ENCODE measurements at regions not wholly inside any gene's neighbourhood (a gene's known extent, or its start where the extent isn't known, plus 50 kb on each side); places are given as distances from the start of the nearest gene placed in this dataset.

- no peak overlapping the region for H3K14ac ChIP-seq (ENCODE audit: insufficient read length)
- H3K18ac ChIP-seq (ENCODE audit: extremely low read depth, low read length), result no peak overlapping the region
- H3K79me1 ChIP-seq (ENCODE audit: low read depth, low read length), result no peaks in the 10 kb centered on the region
- no peak for TF ChIP-seq POLR2A (IDR thresholded peaks at IDR 0.05; ENCODE audit: control extremely low read depth in 1 of 2, low read depth in 2 of 2, low read length in 2 of 2)
- no peak overlapping the region for H2AK5ac ChIP-seq (ENCODE audit: low read depth, low read length)
- no peak overlapping the region for H2BK15ac ChIP-seq (ENCODE audit: low read length)
- no peak overlapping the region for H3K4me2 ChIP-seq (ENCODE audit: insufficient read depth in 1 of 2, low read depth in 2 of 2, low read length in 2 of 2)
- H2AFZ ChIP-seq (ENCODE audit: low read length), result no peak overlapping the region
- peaks cover 2 to 5% (median 3%) of the 10 kb centered on the region in 4 experiments; a peak in 4 of 7 replicates for H3K4me1 ChIP-seq (replicated peaks in 1 of 4; ENCODE audit: control insufficient read depth in 3 of 4, insufficient read depth in 4 of 4, low read length in 3 of 4)
- H2BK120ac ChIP-seq (replicated peaks; ENCODE audit: low read depth, low read length), result no peak overlapping the region
- H3K23ac ChIP-seq (ENCODE audit: insufficient read length), result no peak overlapping the region
- H3K4me3 ChIP-seq (ENCODE audit: extremely low read depth in 1 of 4, insufficient read depth in 2 of 4, low read depth in 3 of 4, low read length in 4 of 4), result no peak overlapping the region
- ChIA-PET POLR2A (ENCODE audit: partially characterized antibody) (no interaction called here), CTCF (ENCODE audit: partially characterized antibody) (interaction anchor here (0.6 to 2.0 kb wide), 4 partner anchors 8 to 147 kb away, joined by 3 to 5 read pairs (median 4); no protein-coding TSS in a partner anchor)
- no peak overlapping the region for H2BK5ac ChIP-seq (ENCODE audit: low read depth, low read length)
- H3K9ac ChIP-seq (replicated peaks in 1 of 4; ENCODE audit: extremely low read depth in 1 of 4, low read depth in 3 of 4, low read length in 3 of 4), result no peak overlapping the region
- H3K36me3 ChIP-seq (ENCODE audit: control insufficient read depth in 2 of 4, insufficient read depth in 4 of 4, low read length in 3 of 4), result no peaks in the 10 kb centered on the region
- no peaks in the 10 kb centered on the region; a peak in 1 of 7 replicates for H3K27me3 ChIP-seq (replicated peaks in 1 of 4; ENCODE audit: control insufficient read depth in 3 of 4, extremely low read depth in 1 of 4, insufficient read depth in 3 of 4, low read length in 3 of 4)
- H2BK20ac ChIP-seq (ENCODE audit: low read length), result no peak overlapping the region
- no peak overlapping the region for H4K5ac ChIP-seq (ENCODE audit: insufficient read length, low read depth, low read length)
- DNase-seq (ENCODE audit: low read depth in 1 of 2, low spot score in 2 of 2) (no peak), FAIRE-seq (peak; percentile 39)
- no peak overlapping the region for H2BK12ac ChIP-seq (ENCODE audit: low read depth, low read length)
- no peaks in the 10 kb centered on the region for H3K9me3 ChIP-seq (ENCODE audit: insufficient read depth in 2 of 2, low read depth in 1 of 2, low read length in 1 of 2)
- no peak overlapping the region for H3K56ac ChIP-seq (replicated peaks; ENCODE audit: insufficient read length, low read depth, low read length)
- no peak overlapping the region for H3K27ac ChIP-seq (ENCODE audit: low read depth, low read length)
- no peak overlapping the region for H4K91ac ChIP-seq (replicated peaks; ENCODE audit: insufficient read length, low read length)
- H3K23me2 ChIP-seq (ENCODE audit: low read depth, low read length), result no peaks in the 10 kb centered on the region; the same call in 1 of the 2 replicates
- no peak overlapping the region for H4K8ac ChIP-seq (ENCODE audit: extremely low read depth, insufficient read depth, low read length)
- WGBS, 2 experiments (ENCODE audit: extremely low coverage in 1 of 2, insufficient coverage in 1 of 2, insufficient read length in 1 of 2, insufficient replicate concordance in 2 of 2, low coverage in 1 of 2, low lambda C conversion rate in 2 of 2, missing lambda C conversion rate in 1 of 2), result 86% methylated on average over 6 of the region's 6 CpGs; no CpG with 5 or more reads in 1 of the 2 experiments
- no peaks in the 10 kb centered on the region for H3K79me2 ChIP-seq (ENCODE audit: control insufficient read depth in 1 of 2, insufficient read depth in 2 of 2, low read length in 2 of 2)
- H4K20me1 ChIP-seq (replicated peaks in 1 of 2; ENCODE audit: control insufficient read depth in 1 of 2, insufficient read depth in 2 of 2, low read length in 2 of 2), result no peaks in the 10 kb centered on the region
- no peak overlapping the region for H3K4ac ChIP-seq (replicated peaks; ENCODE audit: insufficient read length, low read depth, low read length)
Observed at GRCh38 chr10:123425680-123426079, 240.5 kb upstream of the GPR26 start.

Measured in H1 (cell line).